HEK293 (cell line): ENCODE measurements at regions not wholly inside any gene's neighbourhood (a gene's known extent, or its start where the extent isn't known, plus 50 kb on each side); places are given as distances from the start of the nearest gene placed in this dataset.
A peak's percentile ranks its signal among the peaks of the same experiment; 100 is the strongest.

ENCODE experiments used
- CTCF ChIA-PET: fragments of 350-600 bp; formaldehyde crosslinking; extraction: SDS; loops from one replicate; lab custom pipeline; 2021; ENCODE audit warnings: antibody characterized with exemption; lab: Yijun Ruan, JAX
- POLR2A ChIA-PET: fragments of 300-600 bp; formaldehyde crosslinking; extraction: SDS; loops from one replicate; lab custom pipeline; 2020; ENCODE audit warnings: antibody characterized with exemption, inconsistent platforms; lab: Yijun Ruan, JAX
- H3K27ac ChIP-seq: fragments of 200-500 bp; sonication (Bioruptor generic); 2 replicates; pipeline ENCODE4 v1.5.1; 2014; ENCODE audit warnings: low read depth, low read length, control low read depth, inconsistent platforms; ENCODE audit errors: extremely low read depth
- H3K36me3 ChIP-seq, 2 experiments: fragments of 200-500 bp in 1 of 2; sonication (Bioruptor generic) in 1 of 2; 1 replicate in 1 of 2; 2 replicates in 1 of 2; pipeline ENCODE4 v1.5.1; 2014 to 2017; ENCODE audit warnings: inconsistent platforms in 2 of 2, low read length in 2 of 2; ENCODE audit not compliant: control insufficient read depth in 2 of 2, insufficient read depth in 1 of 2
- H3K4me1 ChIP-seq: fragments of 200-500 bp; sonication (Bioruptor generic); 2 replicates; pipeline ENCODE4 v1.5.1; 2014; ENCODE audit warnings: mild to moderate bottlenecking, low read length, inconsistent platforms; ENCODE audit not compliant: control insufficient read depth, insufficient read depth
- H3K4me3 ChIP-seq: 2 replicates; pipeline ENCODE4 v1.5.1; 2011; ENCODE audit warnings: low read depth, mild to moderate bottlenecking, control low read depth, low read length, moderate library complexity
- H3K9me3 ChIP-seq: fragments of 200-500 bp; sonication (Bioruptor generic); 2 replicates; pipeline ENCODE4 v1.5.1; 2014; ENCODE audit warnings: low read depth, low read length, inconsistent platforms; ENCODE audit not compliant: control insufficient read depth, insufficient read depth
- ATF2 ChIP-seq: fragments of 450-650 bp; formaldehyde crosslinking; IDR thresholded peaks from 2 replicates; pipeline ENCODE4 v1.5.1; 2016; ENCODE audit warnings: missing biosample characterization, missing genetic modification characterization, low read depth
- CTCF ChIP-seq: fragments of 450-650 bp; formaldehyde crosslinking; IDR thresholded peaks from 2 replicates; pipeline ENCODE4 v1.5.1; 2016; ENCODE audit warnings: missing biosample characterization, missing genetic modification characterization
- FEZF1 ChIP-seq: fragments of 450-650 bp; formaldehyde crosslinking; IDR thresholded peaks from 2 replicates; pipeline ENCODE4 v1.5.1; 2016; ENCODE audit warnings: missing biosample characterization, missing genetic modification characterization
- GLI2 ChIP-seq: fragments of 450-650 bp; formaldehyde crosslinking; IDR thresholded peaks from 2 replicates; pipeline ENCODE4; 2017; ENCODE audit warnings: missing biosample characterization, missing genetic modification characterization, low read depth, borderline replicate concordance
- HOXD13 ChIP-seq: sonication (generic); formaldehyde crosslinking; IDR thresholded peaks from 2 replicates; pipeline ENCODE4 v1.8.0; 2022; ENCODE audit warnings: missing genetic modification reagents, borderline replicate concordance
- KLF10 ChIP-seq: fragments of 450-650 bp; IDR thresholded peaks from 2 replicates; pipeline ENCODE4 v1.5.1; 2018; ENCODE audit warnings: missing biosample characterization, mild to moderate bottlenecking, missing genetic modification characterization
- PRDM10 ChIP-seq: fragments of 450-650 bp; formaldehyde crosslinking; IDR thresholded peaks from 2 replicates; pipeline ENCODE4 v1.5.1; 2016; ENCODE audit warnings: missing biosample characterization, missing genetic modification characterization
- TCF7L2 ChIP-seq: IDR thresholded peaks from 2 replicates; pipeline ENCODE4 v1.6.1; 2011; ENCODE audit warnings: low read depth, mild to moderate bottlenecking, inconsistent platforms, low read length, moderate library complexity, borderline replicate concordance
- ZNF114 ChIP-seq: fragments of 450-650 bp; formaldehyde crosslinking; IDR thresholded peaks from 2 replicates; pipeline ENCODE4 v1.5.0; 2017; ENCODE audit warnings: missing biosample characterization, missing genetic modification characterization
- ZNF133 ChIP-seq: fragments of 450-650 bp; formaldehyde crosslinking; IDR thresholded peaks from 2 replicates; pipeline ENCODE4 v1.5.1; 2016; ENCODE audit warnings: missing biosample characterization, missing genetic modification characterization
- ZNF16 ChIP-seq: fragments of 450-650 bp; formaldehyde crosslinking; IDR thresholded peaks from 2 replicates; pipeline ENCODE4 v1.5.1; 2016; ENCODE audit warnings: low read depth, missing biosample characterization, missing genetic modification characterization
- ZNF169 ChIP-seq: fragments of 450-650 bp; formaldehyde crosslinking; IDR thresholded peaks from 2 replicates; pipeline ENCODE4 v1.5.1; 2016; ENCODE audit warnings: missing biosample characterization, missing genetic modification characterization
- ZNF174 ChIP-seq: fragments of 450-650 bp; formaldehyde crosslinking; IDR thresholded peaks from 2 replicates; pipeline ENCODE4 v1.5.0; 2017; ENCODE audit warnings: missing biosample characterization, mild to moderate bottlenecking, missing genetic modification characterization
- ZNF184 ChIP-seq: fragments of 450-650 bp; IDR thresholded peaks from 2 replicates; pipeline ENCODE4 v1.5.1; 2018; ENCODE audit warnings: missing biosample characterization, mild to moderate bottlenecking, missing genetic modification characterization
- ZNF2 ChIP-seq: fragments of 450-650 bp; formaldehyde crosslinking; IDR thresholded peaks from 2 replicates; pipeline ENCODE4 v1.5.1; 2016; ENCODE audit warnings: missing biosample characterization, missing genetic modification characterization
- ZNF24 ChIP-seq: fragments of 450-650 bp; formaldehyde crosslinking; IDR thresholded peaks from 2 replicates; pipeline ENCODE4 v1.5.1; 2016; ENCODE audit warnings: missing biosample characterization, missing genetic modification characterization
- ZNF274 ChIP-seq, 2 experiments: fragments of 200-500 bp in 1 of 2; fragments of 450-650 bp in 1 of 2; sonication (Bioruptor generic) in 1 of 2; formaldehyde crosslinking in 1 of 2; IDR thresholded peaks; 2 replicates each; pipeline versions ENCODE4 v1.5.1 to v1.6.1; 2014 to 2016; ENCODE audit warnings: borderline replicate concordance in 1 of 2, inconsistent platforms in 1 of 2, low read length in 1 of 2, missing biosample characterization in 1 of 2, missing genetic modification characterization in 1 of 2
- ZNF280C ChIP-seq: fragments of 450-650 bp; formaldehyde crosslinking; IDR thresholded peaks from 2 replicates; pipeline ENCODE4 v1.5.1; 2016; ENCODE audit warnings: missing biosample characterization, missing genetic modification characterization
- ZNF37A ChIP-seq: fragments of 450-650 bp; IDR thresholded peaks from 2 replicates; pipeline ENCODE4 v1.5.1; 2018; ENCODE audit warnings: missing biosample characterization, missing genetic modification characterization
- ZNF473 ChIP-seq: fragments of 450-650 bp; formaldehyde crosslinking; IDR thresholded peaks from 2 replicates; pipeline ENCODE4 v1.5.1; 2017; ENCODE audit warnings: missing biosample characterization, missing genetic modification characterization
- ZNF488 ChIP-seq: fragments of 450-650 bp; formaldehyde crosslinking; IDR thresholded peaks from 2 replicates; pipeline ENCODE4 v1.5.1; 2016; ENCODE audit warnings: missing biosample characterization, missing genetic modification characterization
- ZNF501 ChIP-seq: fragments of 450-650 bp; formaldehyde crosslinking; IDR thresholded peaks from 2 replicates; pipeline ENCODE4 v1.5.1; 2016; ENCODE audit warnings: missing biosample characterization, missing genetic modification characterization
- ZNF514 ChIP-seq: fragments of 450-650 bp; formaldehyde crosslinking; IDR thresholded peaks from 2 replicates; pipeline ENCODE4 v1.5.1; 2016; ENCODE audit warnings: missing biosample characterization, missing genetic modification characterization
- ZNF571 ChIP-seq: fragments of 450-650 bp; formaldehyde crosslinking; IDR thresholded peaks from 2 replicates; pipeline ENCODE4 v1.5.0; 2017; ENCODE audit warnings: missing biosample characterization, missing genetic modification characterization
- ZNF596 ChIP-seq: fragments of 450-650 bp; IDR thresholded peaks from 2 replicates; pipeline ENCODE4 v1.5.0; 2018; ENCODE audit warnings: missing biosample characterization, mild to moderate bottlenecking, missing genetic modification characterization, moderate library complexity
- ZNF626 ChIP-seq: fragments of 450-650 bp; sonication (Bioruptor Pico); formaldehyde crosslinking; IDR thresholded peaks from 2 replicates; pipeline ENCODE4 v1.5.1; 2018; ENCODE audit warnings: missing biosample characterization, missing genetic modification characterization, inconsistent platforms
- ZNF654 ChIP-seq: fragments of 450-650 bp; formaldehyde crosslinking; IDR thresholded peaks from 2 replicates; pipeline ENCODE4 v1.5.1; 2016; ENCODE audit warnings: low read depth, missing biosample characterization, missing genetic modification characterization
- ZSCAN23 ChIP-seq: fragments of 450-650 bp; formaldehyde crosslinking; IDR thresholded peaks from 2 replicates; pipeline ENCODE4 v1.5.1; 2016; ENCODE audit warnings: missing biosample characterization, missing genetic modification characterization

- ChIA-PET CTCF (interaction anchor here (0.7 to 2.4 kb wide), 8 partner anchors 9 to 634 kb away, joined by 3 to 12 read pairs (median 5); no protein-coding TSS in a partner anchor), POLR2A (no interaction called here)
- Histone ChIP-seq H3K4me1 (peaks cover 5% of the 10 kb centered on the region), H3K36me3 (no peaks in the 10 kb centered on the region), H3K27ac (no peak overlapping the region), H3K9me3 (no peaks in the 10 kb centered on the region), H3K4me3 (no peak overlapping the region)
- TF ChIP-seq KLF10 (tag by site-specific recombination) = no peak
- TF ChIP-seq ZNF174 = no peak
- TF ChIP-seq ZNF473 = no peak
- no peak for TF ChIP-seq ZNF514
- no peak for TF ChIP-seq ZSCAN23
- no peak for TF ChIP-seq ZNF16 (tag by site-specific recombination)
- TF ChIP-seq ZNF571 (tag by site-specific recombination) = no peak
- no peak for TF ChIP-seq ZNF501 (tag by site-specific recombination)
- TF ChIP-seq FEZF1 (tag by site-specific recombination) = no peak
- TF ChIP-seq ATF2 (tag by site-specific recombination) = no peak
- TF ChIP-seq ZNF626 (tag by site-specific recombination) = no peak
- no peak for TF ChIP-seq ZNF114
- TF ChIP-seq ZNF169 (tag by site-specific recombination) = no peak
- TF ChIP-seq ZNF488 = no peak
- no peak for TF ChIP-seq ZNF184 (tag by site-specific recombination)
- no peak for TF ChIP-seq ZNF133 (tag by site-specific recombination)
- no peak for TF ChIP-seq ZNF274 (IDR thresholded peaks at IDR 0.05; ENCODE audit: low read length)
- TF ChIP-seq ZNF274 (tag by site-specific recombination; IDR thresholded peaks at IDR 0.05; ENCODE audit: borderline replicate concordance) = no peak
Observed at GRCh38 chr7:42575171-42575570, 336.7 kb downstream of the C7orf25 start.

- POLR2A ChIA-PET = no interaction called here
- Histone ChIP-seq H3K4me1 (peaks cover 5% of the 10 kb centered on the region), H3K9me3 (no peaks in the 10 kb centered on the region), H3K4me3 (no peak overlapping the region), H3K27ac (no peak overlapping the region), H3K36me3 (no peaks in the 10 kb centered on the region)
- CTCF ChIA-PET = interaction anchor here (0.6 to 2.8 kb wide), 9 partner anchors 8 to 852 kb away, joined by 3 to 12 read pairs (median 6); no protein-coding TSS in a partner anchor
- peak; percentile 49 for TF ChIP-seq ZNF654 (tag by site-specific recombination)
- no peak for TF ChIP-seq ZNF37A (tag by site-specific recombination)
- no peak for TF ChIP-seq GLI2 (tag by site-specific recombination)
- no peak for TF ChIP-seq TCF7L2
- no peak for TF ChIP-seq HOXD13 (CRISPR knock-in tag)
- no peak for TF ChIP-seq ZNF280C (tag by site-specific recombination)
- TF ChIP-seq ZNF24 = no peak
- peak; percentile 40; the same call in 1 of the 2 replicates for TF ChIP-seq CTCF (tag by site-specific recombination)
- 0 out of 2 replicates have a peak, but pooled peaks have one; percentile 12 for TF ChIP-seq PRDM10
- no peak for TF ChIP-seq ZNF596 (tag by site-specific recombination)
- TF ChIP-seq ZNF2 (tag by site-specific recombination) = no peak
Observed at GRCh38 chr7:42574685-42575084, 337.2 kb downstream of the C7orf25 start.
